ENCODE measurements at regions not wholly inside any gene's neighbourhood (a gene's known extent, or its start where the extent isn't known, plus 50 kb on each side); places are given as distances from the start of the nearest gene placed in this dataset.

DNA sequence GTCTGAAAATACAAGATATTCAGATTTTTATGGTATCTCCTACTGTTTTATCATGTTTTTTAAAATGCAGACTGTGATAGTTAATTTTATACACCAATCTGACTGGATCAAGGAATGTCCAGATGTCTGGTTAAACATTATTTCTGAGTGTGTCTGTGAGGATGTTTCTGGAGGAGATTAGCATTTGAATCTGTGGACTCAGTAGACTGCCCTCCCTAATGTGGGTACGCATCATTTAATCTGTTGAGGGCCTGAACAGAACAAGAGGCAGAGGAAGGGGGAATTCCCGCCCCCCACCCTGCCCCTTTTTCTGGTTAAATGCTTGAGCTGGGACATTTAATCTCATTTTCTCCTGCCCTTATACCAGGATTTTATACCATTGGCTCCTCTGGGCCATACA, 72.1 kb downstream of the AVPR1A start:
- no peak overlapping the region for H3K4me3 ChIP-seq (ENCODE audit: low read depth, low read length)
- DNase-seq (ENCODE audit: low read depth), result no peak
- no peak for TF ChIP-seq CTCF (conservative IDR thresholded peaks at IDR 0.05; ENCODE audit: low read depth, low read length)

DNA sequence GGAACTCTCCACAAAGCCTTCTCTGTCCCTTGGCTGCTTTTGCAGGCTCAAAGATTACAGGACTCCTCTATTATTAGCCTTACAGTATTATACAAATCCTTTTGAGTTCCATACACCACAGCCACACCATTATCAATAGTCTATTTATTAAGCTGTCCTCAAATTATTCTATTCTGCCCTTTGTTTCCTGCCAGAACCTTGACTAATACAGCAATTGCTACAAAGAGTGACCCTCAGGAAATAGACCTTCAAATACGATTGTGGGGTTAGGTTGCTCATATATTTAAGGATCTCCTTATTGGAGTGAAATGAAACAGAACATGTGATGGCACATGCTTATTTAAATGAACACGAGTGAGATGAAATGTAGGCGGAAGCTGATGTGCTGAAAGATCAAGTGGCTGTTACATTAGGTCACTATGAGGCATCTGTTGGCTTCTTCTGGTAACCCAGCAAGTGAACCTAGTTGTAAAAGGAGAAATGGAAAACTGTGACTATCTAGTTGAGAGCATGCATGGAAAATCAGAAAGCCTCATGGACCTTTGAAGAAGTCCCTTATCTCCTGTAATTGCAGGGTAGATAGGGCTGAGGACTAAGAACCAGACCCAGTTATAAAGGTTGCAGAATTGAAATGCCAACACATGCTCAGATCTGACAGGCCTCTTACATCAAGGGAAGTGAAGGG, 75.5 kb downstream of the AVPR1A start:
- no peak for TF ChIP-seq CTCF (conservative IDR thresholded peaks at IDR 0.05; ENCODE audit: low read depth, low read length)

DNA sequence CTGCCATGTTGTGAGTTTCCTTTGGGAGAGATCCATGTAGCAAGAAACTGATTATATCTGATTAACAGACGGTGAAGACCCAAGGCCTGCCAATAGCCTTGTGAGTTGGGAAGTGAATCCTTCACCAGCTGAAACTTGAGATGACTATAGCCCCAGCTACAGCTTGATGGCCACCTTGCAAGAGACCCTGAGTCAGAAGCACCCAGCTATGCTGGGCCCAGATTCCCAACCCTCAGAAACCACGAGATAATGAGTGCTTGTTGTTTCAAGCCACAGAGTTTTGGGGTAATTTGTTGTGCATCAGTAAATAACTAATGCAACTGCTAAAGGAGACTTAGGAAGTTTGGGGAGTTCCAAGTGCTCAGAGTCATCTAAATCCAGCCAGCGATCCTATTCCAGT, 80.3 kb downstream of the AVPR1A start:
- no peak overlapping the region for H3K4me3 ChIP-seq (ENCODE audit: low read depth, low read length)
- no peak for TF ChIP-seq CTCF (conservative IDR thresholded peaks at IDR 0.05; ENCODE audit: low read depth, low read length)
- DNase-seq (ENCODE audit: low read depth), result peak; percentile 15

More for the DNA sequence above, 75.5 kb downstream of the AVPR1A start:
- no peak overlapping the region for H3K4me3 ChIP-seq (ENCODE audit: low read depth, low read length)
- DNase-seq (ENCODE audit: low read depth), result no peak

DNA sequence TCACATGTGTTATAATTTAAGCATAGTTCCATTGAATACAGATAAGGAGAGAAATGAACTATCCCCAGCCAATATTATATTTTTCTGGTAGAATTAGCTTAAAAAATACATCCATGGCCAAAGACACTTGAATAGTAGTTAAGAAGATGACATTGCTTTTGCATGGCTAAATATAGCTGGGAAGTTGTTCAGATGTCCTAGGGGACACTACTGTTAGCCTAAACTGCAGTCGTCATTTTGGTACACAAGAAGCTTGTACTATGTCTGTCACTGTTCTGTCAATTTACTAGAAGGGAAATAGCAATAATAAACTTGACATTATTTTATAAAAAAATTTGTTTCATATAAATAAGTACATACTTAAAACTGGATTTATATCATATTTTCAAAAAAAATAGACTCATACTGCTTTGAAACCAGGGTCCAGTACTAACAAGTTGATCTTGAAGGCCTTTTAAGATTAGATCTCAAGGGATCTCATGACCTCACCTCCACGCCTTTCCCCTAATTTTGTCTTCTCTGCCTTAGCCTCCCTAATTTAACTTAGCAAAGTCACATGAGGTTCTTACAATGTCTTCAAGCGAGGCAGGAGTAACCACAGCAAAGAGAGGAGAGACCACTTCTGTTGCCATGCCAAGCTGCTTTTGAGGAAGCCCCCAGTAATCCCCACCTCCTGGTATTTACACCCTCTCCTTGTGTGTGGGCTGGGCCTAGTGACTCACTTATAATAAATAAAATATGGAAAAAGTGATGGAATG, 81.0 kb downstream of the AVPR1A start:
- no peak for DNase-seq (ENCODE audit: low read depth)
- TF ChIP-seq CTCF (conservative IDR thresholded peaks at IDR 0.05; ENCODE audit: low read depth, low read length), result no peak
- no peak overlapping the region for H3K4me3 ChIP-seq (ENCODE audit: low read depth, low read length)

DNA sequence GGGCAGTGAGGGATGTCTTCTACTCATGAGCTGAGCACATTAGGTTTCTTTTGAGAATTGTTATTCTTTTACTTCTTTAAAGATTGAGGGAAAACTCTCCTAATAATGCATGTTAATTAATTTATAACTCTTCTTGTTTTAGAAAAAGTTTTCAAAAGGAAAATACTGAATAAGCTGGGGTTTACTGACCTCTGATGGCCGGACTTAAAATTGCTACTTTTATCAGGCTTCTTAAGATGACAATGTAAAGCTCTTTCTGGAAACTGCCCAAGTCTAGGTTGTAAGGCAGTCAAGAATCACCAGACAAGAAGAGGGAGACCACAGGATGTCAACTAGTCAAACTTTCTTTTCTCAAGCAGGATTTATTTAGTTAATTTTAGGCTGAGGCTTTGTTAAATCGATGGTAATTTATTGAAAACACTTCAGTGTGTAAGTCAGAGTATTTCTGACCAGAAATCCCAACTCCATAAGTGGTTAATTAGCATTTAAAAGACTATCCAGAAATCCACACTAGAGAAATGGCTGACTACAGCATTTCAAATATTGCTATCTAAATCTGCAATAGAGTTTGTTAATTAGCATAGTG, 82.1 kb downstream of the AVPR1A start:
- peak; percentile 93 for DNase-seq (ENCODE audit: low read depth)
- peak; percentile 64 for TF ChIP-seq CTCF (conservative IDR thresholded peaks at IDR 0.05; ENCODE audit: low read depth, low read length)

DNA sequence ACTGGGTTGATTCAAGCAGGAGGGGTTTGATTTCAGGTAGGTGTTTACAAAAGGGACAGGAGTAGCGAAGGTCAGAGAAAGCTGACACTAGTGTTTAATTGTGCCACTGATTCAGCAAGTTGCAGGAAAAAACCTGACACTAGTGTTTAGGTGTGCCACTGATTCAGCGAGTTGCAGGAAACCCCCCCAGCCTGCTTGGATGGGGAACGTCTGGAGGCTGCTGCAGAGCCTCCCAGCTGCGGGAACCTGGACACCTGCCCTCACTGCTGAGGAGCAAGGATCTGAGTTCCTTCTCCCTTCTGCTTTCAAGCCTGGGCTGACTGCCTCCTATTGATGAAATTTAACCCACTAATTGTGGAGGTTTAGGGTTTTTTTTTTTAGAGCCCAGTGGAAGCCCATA, 84.2 kb downstream of the AVPR1A start:
- DNase-seq (ENCODE audit: low read depth), result no peak
- no peak overlapping the region for H3K4me3 ChIP-seq (ENCODE audit: low read depth, low read length)
- TF ChIP-seq CTCF (conservative IDR thresholded peaks at IDR 0.05; ENCODE audit: low read depth, low read length), result no peak

More for the DNA sequence above, 82.1 kb downstream of the AVPR1A start:
- no peak overlapping the region for H3K4me3 ChIP-seq (ENCODE audit: low read depth, low read length)

All from choroid plexus epithelial cell (primary cell).